H9 (cell line): ENCODE measurements at regions not wholly inside any gene's neighbourhood (a gene's known extent, or its start where the extent isn't known, plus 50 kb on each side); places are given as distances from the start of the nearest gene placed in this dataset.

Experiments
- DNase-seq: peaks from one replicate; pipeline ENCODE4 v3.0.0-alpha.2; 2017
- H2AFZ ChIP-seq: one replicate; pipeline ENCODE4 v1.6.1; 2013; ENCODE audit warnings: mild to moderate bottlenecking, low read length, control low read depth, moderate library complexity
- H2AK5ac ChIP-seq: 2 replicates; pipeline ENCODE4 v1.6.1; 2013; ENCODE audit warnings: low read length, control low read depth, mixed read lengths; ENCODE audit not compliant: insufficient read length
- H2BK120ac ChIP-seq: one replicate; pipeline ENCODE4 v1.6.1; 2013; ENCODE audit warnings: low read depth, mild to moderate bottlenecking, low read length, control low read depth, inconsistent platforms; ENCODE audit not compliant: poor library complexity, severe bottlenecking
- H2BK12ac ChIP-seq: 2 replicates; pipeline ENCODE4 v1.6.1; 2013; ENCODE audit warnings: low read length, control low read depth, mixed read lengths, low read depth; ENCODE audit not compliant: insufficient read length
- H2BK15ac ChIP-seq: 2 replicates; pipeline ENCODE4 v1.6.1; 2013; ENCODE audit warnings: low read depth, low read length, control low read depth
- H2BK20ac ChIP-seq: one replicate; pipeline ENCODE4 v1.6.1; 2013; ENCODE audit warnings: low read depth, mild to moderate bottlenecking, low read length, control low read depth, inconsistent platforms; ENCODE audit not compliant: poor library complexity, severe bottlenecking
- H2BK5ac ChIP-seq: 2 replicates; pipeline ENCODE4 v1.6.1; 2013; ENCODE audit warnings: low read length, control low read depth, mixed read lengths; ENCODE audit not compliant: insufficient read length
- H3K14ac ChIP-seq: 2 replicates; pipeline ENCODE4 v1.6.1; 2013; ENCODE audit warnings: low read length, control low read depth; ENCODE audit not compliant: insufficient read depth
- H3K18ac ChIP-seq: 2 replicates; pipeline ENCODE4 v1.6.1; 2013; ENCODE audit warnings: low read depth, mild to moderate bottlenecking, mixed read lengths, low read length, control low read depth; ENCODE audit not compliant: insufficient read length
- H3K23ac ChIP-seq: 2 replicates; pipeline ENCODE4 v1.6.1; 2013; ENCODE audit warnings: low read length, control low read depth, mixed read lengths, low read depth; ENCODE audit not compliant: insufficient read length
- H3K23me2 ChIP-seq: 2 replicates; pipeline ENCODE4 v1.6.1; 2013; ENCODE audit warnings: low read depth, mild to moderate bottlenecking, mixed read lengths, low read length, control low read depth; ENCODE audit not compliant: insufficient read length, poor library complexity, severe bottlenecking
- H3K27ac ChIP-seq: 2 replicates; pipeline ENCODE4 v1.5.1; 2013; ENCODE audit warnings: low read length, control low read depth, mixed read lengths, low read depth; ENCODE audit not compliant: insufficient read length
- H3K27me3 ChIP-seq: 2 replicates; pipeline ENCODE4 v1.6.1; 2013; ENCODE audit warnings: low read length, control low read depth, inconsistent platforms; ENCODE audit not compliant: insufficient read depth
- H3K4ac ChIP-seq: 2 replicates; pipeline ENCODE4 v1.6.1; 2013; ENCODE audit warnings: low read depth, mild to moderate bottlenecking, control low read depth, inconsistent platforms, low read length, moderate library complexity
- H3K4me1 ChIP-seq: 2 replicates; pipeline ENCODE4 v1.6.1; 2013; ENCODE audit warnings: low read length, control low read depth, inconsistent platforms; ENCODE audit not compliant: insufficient read depth
- H3K4me2 ChIP-seq: 2 replicates; pipeline ENCODE4 v1.6.1; 2013; ENCODE audit warnings: low read length, control low read depth, mixed read lengths; ENCODE audit not compliant: insufficient read length, insufficient read depth
- H3K56ac ChIP-seq: 2 replicates; pipeline ENCODE4 v1.6.1; 2013; ENCODE audit warnings: low read depth, mild to moderate bottlenecking, mixed read lengths, low read length, control low read depth; ENCODE audit not compliant: insufficient read length
- H3K79me1 ChIP-seq: 2 replicates; pipeline ENCODE4 v1.6.1; 2013; ENCODE audit warnings: low read depth, mild to moderate bottlenecking, moderate library complexity, low read length, control low read depth, inconsistent platforms; ENCODE audit not compliant: insufficient read depth, poor library complexity, severe bottlenecking
- H3K79me2 ChIP-seq: 2 replicates; pipeline ENCODE4 v1.6.1; 2013; ENCODE audit warnings: low read length, control low read depth, inconsistent platforms; ENCODE audit not compliant: insufficient read depth
- H3K9ac ChIP-seq: 2 replicates; pipeline ENCODE4 v1.6.1; 2013; ENCODE audit warnings: low read length, control low read depth, mixed read lengths; ENCODE audit not compliant: insufficient read length; ENCODE audit errors: extremely low read depth
- H3K9me3 ChIP-seq: one replicate; pipeline ENCODE4 v1.6.1; 2013; ENCODE audit warnings: low read depth, low read length, inconsistent platforms; ENCODE audit not compliant: control insufficient read depth
- H3T11ph ChIP-seq: one replicate; pipeline ENCODE4 v1.6.1; 2013; ENCODE audit warnings: mild to moderate bottlenecking, low read length, control low read depth, inconsistent platforms
- H4K20me1 ChIP-seq: one replicate; pipeline ENCODE4 v1.6.1; 2013; ENCODE audit not compliant: control insufficient read depth, insufficient read length, insufficient read depth
- H4K5ac ChIP-seq: 2 replicates; pipeline ENCODE4 v1.6.1; 2013; ENCODE audit warnings: low read depth, mild to moderate bottlenecking, mixed read lengths, low read length, control low read depth; ENCODE audit not compliant: insufficient read length
- H4K8ac ChIP-seq: replicated peaks from 2 replicates; pipeline ENCODE4 v1.6.1; 2013; ENCODE audit warnings: low read length, control low read depth, mixed read lengths, low read depth; ENCODE audit not compliant: insufficient read length
- H4K91ac ChIP-seq: 2 replicates; pipeline ENCODE4 v1.6.1; 2013; ENCODE audit warnings: low read depth, mild to moderate bottlenecking, moderate library complexity, mixed read lengths, low read length, control low read depth; ENCODE audit not compliant: insufficient read length
- H3K27ac Mint-ChIP-seq, 3 experiments: 2 replicates in 2 of 3; 3 replicates in 1 of 3; pipeline ENCODE4 v1.8.0; 2020 to 2021; ENCODE audit warnings: mixed read lengths in 3 of 3, mild to moderate bottlenecking in 1 of 3, moderate library complexity in 1 of 3
- H3K27me3 Mint-ChIP-seq: 2 replicates; pipeline ENCODE4 v1.8.0; 2021; ENCODE audit warnings: low read depth, mild to moderate bottlenecking, moderate library complexity, mixed read lengths
- H3K36me3 Mint-ChIP-seq, 3 experiments: 2 replicates in 2 of 3; 3 replicates in 1 of 3; pipeline ENCODE4 v1.8.0; 2020 to 2021; ENCODE audit warnings: low read depth in 3 of 3, mixed read lengths in 3 of 3; ENCODE audit not compliant: insufficient read depth in 1 of 3
- H3K4me1 Mint-ChIP-seq, 2 experiments: 2 replicates each; pipeline ENCODE4 v1.8.0; 2020; ENCODE audit warnings: mixed read lengths in 2 of 2
- H3K4me3 Mint-ChIP-seq, 2 experiments: 2 replicates in 1 of 2; 3 replicates in 1 of 2; pipeline ENCODE4 v1.8.0; 2020 to 2021; ENCODE audit warnings: mild to moderate bottlenecking in 2 of 2, mixed read lengths in 2 of 2, moderate library complexity in 1 of 2
- H3K9me3 Mint-ChIP-seq, 2 experiments: 2 replicates in 1 of 2; 3 replicates in 1 of 2; pipeline ENCODE4 v1.8.0; 2020; ENCODE audit warnings: mild to moderate bottlenecking in 2 of 2, mixed read lengths in 2 of 2, moderate library complexity in 1 of 2
- WGBS: extraction: QIAGEN DNeasy Blood & Tissue Kit; methylation state at CpG from one replicate; pipeline ENCODE4 v1.1.7; 2013; ENCODE audit warnings: missing lambda C conversion rate, low lambda C conversion rate, mixed read lengths; ENCODE audit not compliant: insufficient read length; ENCODE audit errors: extremely low coverage; 5-methylcytosine and 5-hydroxymethylcytosine counted together
- TF ChIP-seq, protein P1 (sequence below): fragments of 200-600 bp; sonication (generic); conservative IDR thresholded peaks from 3 replicates; pipeline ENCODE4 v1.8.0; 2021; ENCODE audit warnings: antibody characterized with exemption, mild to moderate bottlenecking

DNA sequence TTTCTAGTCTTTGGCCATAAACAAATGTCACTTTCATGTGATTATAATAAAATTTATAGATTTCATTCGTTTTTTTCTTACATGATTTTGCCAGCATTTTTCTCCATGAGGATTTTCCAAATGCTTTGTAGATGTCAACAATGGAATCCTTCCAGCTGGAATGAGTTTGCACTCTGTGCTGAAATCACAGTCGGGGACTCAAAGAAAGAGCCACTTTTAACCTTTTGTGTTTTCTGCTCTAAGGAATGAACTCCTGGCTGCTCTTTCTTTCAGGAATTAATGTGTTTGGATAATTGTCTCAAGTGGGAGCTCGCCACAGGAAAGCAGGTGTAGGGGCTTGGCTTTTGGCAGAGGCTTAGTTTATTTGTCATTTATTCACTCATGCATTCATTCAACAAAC, 372.3 kb upstream of the SALL1 start:
- no peaks in the 10 kb centered on the region for H4K20me1 ChIP-seq
- no peak overlapping the region for H4K5ac ChIP-seq
- H2BK120ac ChIP-seq: no peak overlapping the region
- no peaks in the 10 kb centered on the region for H3K23me2 ChIP-seq
- H3K18ac ChIP-seq: no peak overlapping the region
- TF ChIP-seq, protein P1, sequence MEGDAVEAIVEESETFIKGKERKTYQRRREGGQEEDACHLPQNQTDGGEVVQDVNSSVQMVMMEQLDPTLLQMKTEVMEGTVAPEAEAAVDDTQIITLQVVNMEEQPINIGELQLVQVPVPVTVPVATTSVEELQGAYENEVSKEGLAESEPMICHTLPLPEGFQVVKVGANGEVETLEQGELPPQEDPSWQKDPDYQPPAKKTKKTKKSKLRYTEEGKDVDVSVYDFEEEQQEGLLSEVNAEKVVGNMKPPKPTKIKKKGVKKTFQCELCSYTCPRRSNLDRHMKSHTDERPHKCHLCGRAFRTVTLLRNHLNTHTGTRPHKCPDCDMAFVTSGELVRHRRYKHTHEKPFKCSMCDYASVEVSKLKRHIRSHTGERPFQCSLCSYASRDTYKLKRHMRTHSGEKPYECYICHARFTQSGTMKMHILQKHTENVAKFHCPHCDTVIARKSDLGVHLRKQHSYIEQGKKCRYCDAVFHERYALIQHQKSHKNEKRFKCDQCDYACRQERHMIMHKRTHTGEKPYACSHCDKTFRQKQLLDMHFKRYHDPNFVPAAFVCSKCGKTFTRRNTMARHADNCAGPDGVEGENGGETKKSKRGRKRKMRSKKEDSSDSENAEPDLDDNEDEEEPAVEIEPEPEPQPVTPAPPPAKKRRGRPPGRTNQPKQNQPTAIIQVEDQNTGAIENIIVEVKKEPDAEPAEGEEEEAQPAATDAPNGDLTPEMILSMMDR: no peak
- no peak overlapping the region for H3K23ac ChIP-seq
- no peak overlapping the region for H3K4ac ChIP-seq
- Mint-ChIP-seq H3K36me3 (peaks cover 11 to 41% (median 12%) of the 10 kb centered on the region in 3 experiments), H3K4me3 (no peak overlapping the region), H3K4me1 (peaks cover 22 to 26% of the 10 kb centered on the region in 2 experiments), H3K9me3 (peaks cover 23 to 28% of the 10 kb centered on the region in 2 experiments), H3K27me3 (no peaks in the 10 kb centered on the region), H3K27ac (no peak overlapping the region)
- H3K56ac ChIP-seq: no peak overlapping the region
- no peak overlapping the region for H4K8ac ChIP-seq
- no peak overlapping the region for H2AFZ ChIP-seq
- H3T11ph ChIP-seq: no peak overlapping the region
- no peak overlapping the region for H2BK20ac ChIP-seq
- no peaks in the 10 kb centered on the region for H3K9me3 ChIP-seq
- H2AK5ac ChIP-seq: no peak overlapping the region
- H3K9ac ChIP-seq: no peak overlapping the region
- H3K4me1 ChIP-seq: no peaks in the 10 kb centered on the region
- no peaks in the 10 kb centered on the region for H3K27me3 ChIP-seq
- no peak overlapping the region for H2BK5ac ChIP-seq
- no peak overlapping the region for H2BK15ac ChIP-seq
- no peak overlapping the region for H3K27ac ChIP-seq
- H3K79me1 ChIP-seq: no peaks in the 10 kb centered on the region
- WGBS: no CpG with 5 or more reads among the region's 3 CpGs
- H2BK12ac ChIP-seq: no peak overlapping the region
- no peak overlapping the region for H3K4me2 ChIP-seq
- no peak overlapping the region for H3K14ac ChIP-seq
- DNase-seq: no peak
- no peaks in the 10 kb centered on the region for H3K79me2 ChIP-seq
- no peak overlapping the region for H4K91ac ChIP-seq
